Femur (tissue), 1 donor: ENCODE measurements at regions not wholly inside any gene's neighbourhood (a gene's known extent, or its start where the extent isn't known, plus 50 kb on each side); places are given as distances from the start of the nearest gene placed in this dataset.
"Not testable (repeated sequence)": the region's sequence is repeated elsewhere in the genome, so short reads cannot be mapped to it uniquely, and the experiment has no call there.

Experiments used
- DNase-seq: peaks from one replicate; pipeline ENCODE4 v3.0.0-alpha.2; 2017

DNA sequence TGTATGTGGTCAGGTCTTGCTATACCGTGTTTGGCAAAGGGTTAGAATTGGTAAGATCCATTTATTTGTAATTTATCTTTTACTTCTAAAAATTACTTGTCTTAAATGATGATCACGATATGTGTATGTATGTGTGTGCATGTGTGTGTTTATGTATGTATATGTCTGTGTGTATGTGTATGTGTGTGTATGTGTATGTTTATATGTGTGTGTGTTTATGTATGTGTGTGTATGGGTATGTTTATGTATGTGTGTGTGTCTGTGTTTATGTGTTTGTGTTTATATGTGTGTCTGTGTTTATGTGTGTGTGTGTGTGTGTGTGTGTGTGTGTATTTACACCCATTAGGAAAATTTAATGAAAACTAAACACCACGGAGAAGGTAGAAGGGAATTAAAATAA is 176.9 kb upstream of the FZD8 start:
- DNase-seq, result no peak

DNA sequence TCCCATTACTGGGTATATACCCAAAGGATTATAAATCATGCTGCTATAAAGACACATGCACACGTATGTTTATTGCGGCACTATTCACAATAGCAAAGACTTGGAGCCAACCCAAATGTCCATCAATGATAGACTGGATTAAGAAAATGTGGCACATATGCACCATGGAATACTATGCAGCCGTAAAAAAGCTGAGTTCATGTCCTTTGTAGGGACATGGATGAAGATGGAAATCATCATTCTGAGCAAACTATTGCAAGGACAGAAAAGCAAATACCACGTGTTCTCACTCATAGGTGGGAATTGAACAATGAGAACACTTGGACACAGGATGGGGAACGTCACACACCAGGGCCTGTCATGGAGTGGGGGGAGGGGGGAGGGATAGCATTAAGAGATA is 175.0 kb upstream of the FZD8 start:
- DNase-seq, result not testable (repeated sequence)

DNA sequence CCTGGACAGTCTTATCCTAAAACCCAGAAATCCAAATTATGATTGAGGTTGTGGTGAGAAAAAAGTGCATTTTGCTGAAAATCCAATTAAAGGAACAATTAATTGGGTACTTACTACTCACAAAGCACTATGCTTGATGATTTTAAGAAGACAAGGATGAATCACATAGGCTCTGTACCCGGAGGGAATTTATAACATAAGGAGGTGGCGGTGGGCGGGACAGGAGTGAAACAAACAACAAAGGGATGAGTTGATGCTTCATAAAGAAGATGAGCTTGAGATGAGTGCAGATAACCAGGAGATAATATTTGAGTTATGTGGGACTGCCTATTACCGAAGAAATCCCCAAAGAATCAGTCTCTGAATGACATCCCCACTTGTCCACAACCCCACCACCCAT is 171.1 kb upstream of the FZD8 start:
- DNase-seq, result no peak

DNA sequence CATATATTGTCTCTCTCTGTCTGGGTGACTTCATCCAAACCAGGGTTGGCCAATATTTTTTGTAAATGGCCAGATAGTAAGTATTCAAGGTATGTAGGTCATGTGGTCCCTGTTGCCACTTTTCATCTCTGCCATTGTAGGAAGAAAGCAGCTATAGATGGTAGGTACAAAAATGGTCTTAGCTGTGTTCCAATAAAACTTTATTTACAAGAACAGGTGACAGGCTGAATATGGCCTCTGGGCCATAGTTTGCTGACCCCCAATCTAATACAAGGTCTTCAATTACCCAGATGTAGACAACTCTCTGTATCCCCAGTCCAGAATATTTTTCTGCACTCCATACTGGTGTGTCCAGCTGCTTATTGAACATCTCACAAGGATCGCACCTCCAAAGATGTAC is 166.2 kb upstream of the FZD8 start:
- DNase-seq, result no peak

DNA sequence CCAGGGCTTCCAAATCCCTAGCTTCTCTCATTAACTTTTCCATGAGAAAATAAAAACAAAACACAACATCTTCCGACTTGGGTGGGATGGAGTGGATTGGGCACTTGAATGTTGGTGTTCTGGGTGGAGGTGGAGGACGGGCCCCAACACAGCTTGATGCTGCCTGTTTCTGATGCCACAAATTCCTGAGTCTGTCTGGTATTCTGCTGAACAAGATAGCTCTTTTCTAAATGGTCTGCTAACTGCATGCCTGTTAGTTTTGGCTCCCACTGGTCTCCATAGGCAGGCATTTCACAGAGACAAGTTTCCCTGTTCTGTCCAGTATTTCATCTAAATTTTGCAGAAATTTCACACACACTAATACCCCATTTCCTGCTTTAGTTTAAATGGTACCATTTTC is 160.9 kb upstream of the FZD8 start:
- no peak for DNase-seq

DNA sequence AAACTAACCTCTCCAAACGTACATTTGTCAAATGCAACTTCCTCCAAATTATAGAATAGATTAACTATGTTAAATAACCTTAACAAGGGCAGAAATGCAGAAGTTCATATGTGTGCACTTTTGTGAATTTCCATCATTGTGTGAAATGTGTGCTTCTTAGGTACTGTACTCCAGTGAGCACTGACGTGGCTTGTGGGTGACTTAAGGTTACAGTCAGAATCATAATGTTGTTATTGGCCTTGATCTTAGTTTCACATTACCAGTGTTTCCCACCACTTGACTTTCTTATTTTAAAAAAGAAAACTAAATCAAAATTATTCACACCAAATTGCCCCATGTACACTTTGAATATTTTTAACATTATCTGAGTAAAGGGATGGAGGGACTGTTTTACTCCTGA is 155.1 kb upstream of the FZD8 start:
- no peak for DNase-seq

DNA sequence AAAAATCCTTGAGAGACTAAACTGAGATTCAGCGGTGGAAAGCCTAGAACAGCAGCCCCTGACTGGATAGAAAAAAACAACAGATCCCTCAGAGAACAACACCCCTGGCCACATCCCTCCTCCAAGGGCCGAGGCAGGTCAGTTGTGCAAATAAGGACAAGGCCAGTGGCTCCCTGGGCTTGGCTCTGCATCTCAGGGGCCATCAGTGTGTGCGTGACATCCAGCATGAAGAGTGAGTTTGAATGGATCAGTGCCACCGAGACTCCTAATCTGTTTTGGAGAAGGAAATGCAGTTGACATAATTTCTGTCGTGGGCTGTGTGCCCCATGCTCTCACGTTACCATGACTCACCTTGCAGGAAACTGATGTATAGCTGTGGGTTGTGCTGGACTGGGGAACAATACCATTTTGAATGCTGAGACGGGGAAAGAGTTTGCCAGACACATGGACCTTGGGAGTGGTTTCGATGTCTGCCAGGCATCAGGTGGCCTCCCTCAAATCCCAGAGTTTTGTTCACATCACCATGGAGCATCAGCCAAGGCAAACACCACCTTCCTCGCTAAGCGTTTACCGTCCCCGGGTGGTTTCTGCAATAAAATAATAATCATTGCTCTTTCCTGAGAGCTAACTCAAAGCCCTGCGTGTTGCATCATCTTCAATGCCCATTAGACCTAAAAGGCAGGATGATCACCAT is 153.2 kb upstream of the FZD8 start:
- no peak for DNase-seq

DNA sequence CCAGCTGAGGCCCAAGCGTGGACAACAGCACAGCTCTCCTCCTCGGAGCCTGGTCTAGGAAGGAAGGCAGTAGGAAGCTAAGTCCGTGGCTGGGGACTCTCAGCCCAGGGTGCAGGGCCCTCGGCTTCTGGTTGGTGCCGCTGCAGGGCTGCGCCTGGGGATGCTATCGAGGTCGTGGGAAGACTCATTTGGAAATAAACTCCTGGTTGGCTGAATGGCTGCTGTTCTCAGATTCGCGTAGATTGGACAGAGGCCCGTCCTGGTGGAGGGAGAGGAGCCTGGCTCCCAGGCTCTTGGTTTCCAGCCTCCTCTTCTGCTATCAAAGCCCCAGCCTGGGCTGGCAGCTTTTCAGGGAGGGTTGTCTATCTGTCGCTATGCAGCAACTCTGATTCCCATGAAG is 152.6 kb upstream of the FZD8 start:
- no peak for DNase-seq

DNA sequence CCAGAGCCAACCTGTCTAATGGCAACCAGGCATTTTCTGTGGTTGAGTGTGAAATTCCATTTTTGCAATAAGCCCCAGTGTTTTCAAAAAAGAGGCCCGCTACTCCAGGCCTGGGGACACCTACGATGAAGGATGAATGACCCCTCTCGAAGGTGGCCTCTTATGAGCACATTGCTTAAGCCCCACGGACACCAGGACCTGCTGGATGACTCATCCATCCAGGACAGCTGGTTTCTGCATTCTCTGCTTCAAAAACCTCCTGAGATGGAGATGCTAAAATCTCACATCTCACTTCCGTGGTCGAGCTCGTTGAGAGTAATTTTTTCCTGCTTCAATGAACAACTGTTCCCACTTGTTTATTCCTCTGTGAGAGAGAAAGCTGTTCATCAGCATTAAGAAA is 150.2 kb upstream of the FZD8 start:
- no peak for DNase-seq

DNA sequence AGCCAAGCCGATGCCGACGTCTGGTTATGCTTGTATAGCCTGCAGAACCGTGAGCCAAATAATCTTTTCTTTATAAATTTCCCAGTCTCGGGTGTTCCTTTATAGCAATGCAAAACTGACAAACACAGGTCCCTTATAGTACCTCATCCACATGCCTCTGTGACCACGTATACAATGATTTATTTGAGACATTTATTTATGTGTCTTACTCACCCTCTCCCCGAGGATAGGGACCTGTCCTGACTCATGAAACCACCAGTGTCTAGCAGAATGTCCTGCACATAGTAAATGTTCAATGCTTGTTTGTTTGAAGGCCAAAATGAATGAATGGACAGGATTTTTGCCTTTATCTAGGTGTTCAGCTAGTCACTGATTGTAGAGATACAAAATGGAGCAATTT is 147.9 kb upstream of the FZD8 start:
- no peak for DNase-seq

DNA sequence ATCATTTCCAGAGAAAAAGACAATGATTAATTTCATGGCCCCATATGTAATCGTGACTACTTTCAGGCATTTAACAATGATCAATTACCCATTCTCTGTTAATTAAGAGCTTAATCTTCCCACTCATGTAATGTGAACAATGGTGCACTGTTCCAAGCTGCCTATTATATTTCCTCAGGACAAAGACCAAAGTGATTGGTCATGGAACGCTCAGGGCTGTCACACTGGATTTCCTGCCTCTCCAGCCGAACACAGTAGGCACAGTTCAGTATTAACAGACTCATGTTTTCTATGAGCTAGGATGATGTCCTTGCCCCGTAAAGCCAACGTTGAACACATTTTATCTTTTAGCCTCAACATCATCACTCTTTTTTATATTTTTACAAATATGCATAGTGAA is 142.7 kb upstream of the FZD8 start:
- no peak for DNase-seq

DNA sequence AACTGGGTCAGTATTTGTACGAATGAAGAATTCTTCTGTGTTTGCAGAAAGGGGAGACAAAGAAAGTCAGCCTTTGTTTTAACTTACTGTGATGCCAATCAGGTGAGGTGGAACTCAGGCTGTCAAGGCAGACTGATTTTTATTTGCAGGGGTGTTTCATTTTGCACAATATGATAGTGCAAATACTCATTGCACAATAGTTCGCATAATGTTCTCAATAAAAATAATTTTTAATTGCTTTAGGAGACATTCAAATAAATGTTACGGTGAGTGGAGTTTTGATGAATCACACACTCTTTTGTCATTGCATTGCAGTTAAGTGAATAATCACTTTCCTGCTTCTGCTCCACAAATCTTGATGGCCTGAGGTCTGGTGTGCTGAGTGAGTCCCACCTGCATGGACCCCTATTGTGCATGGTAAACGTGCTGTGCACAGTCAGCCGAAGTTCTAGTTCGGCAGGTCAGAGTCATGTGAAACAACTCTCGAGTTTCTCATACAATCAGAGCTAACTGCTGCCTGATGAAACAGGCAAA is 141.3 kb upstream of the FZD8 start:
- no peak for DNase-seq

DNA sequence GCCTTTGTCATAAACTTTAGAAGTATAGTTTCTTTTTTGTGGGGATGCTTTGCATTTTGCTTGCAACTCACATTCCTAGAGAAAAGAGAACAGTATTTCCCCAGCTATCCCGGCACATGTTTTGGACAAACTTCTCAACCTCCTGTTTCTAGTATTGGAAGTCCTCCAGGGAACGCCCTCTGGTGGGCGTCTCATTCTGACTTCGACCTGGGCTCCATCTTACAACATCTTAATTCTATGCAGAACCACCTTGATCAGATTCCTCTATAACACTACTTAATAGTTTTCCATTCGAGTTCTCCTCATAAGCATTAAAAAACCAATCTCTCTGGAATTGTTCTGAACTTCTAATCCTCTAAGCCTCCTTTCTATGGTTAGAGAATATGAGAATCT is 139.5 kb upstream of the FZD8 start:
- no peak for DNase-seq

DNA sequence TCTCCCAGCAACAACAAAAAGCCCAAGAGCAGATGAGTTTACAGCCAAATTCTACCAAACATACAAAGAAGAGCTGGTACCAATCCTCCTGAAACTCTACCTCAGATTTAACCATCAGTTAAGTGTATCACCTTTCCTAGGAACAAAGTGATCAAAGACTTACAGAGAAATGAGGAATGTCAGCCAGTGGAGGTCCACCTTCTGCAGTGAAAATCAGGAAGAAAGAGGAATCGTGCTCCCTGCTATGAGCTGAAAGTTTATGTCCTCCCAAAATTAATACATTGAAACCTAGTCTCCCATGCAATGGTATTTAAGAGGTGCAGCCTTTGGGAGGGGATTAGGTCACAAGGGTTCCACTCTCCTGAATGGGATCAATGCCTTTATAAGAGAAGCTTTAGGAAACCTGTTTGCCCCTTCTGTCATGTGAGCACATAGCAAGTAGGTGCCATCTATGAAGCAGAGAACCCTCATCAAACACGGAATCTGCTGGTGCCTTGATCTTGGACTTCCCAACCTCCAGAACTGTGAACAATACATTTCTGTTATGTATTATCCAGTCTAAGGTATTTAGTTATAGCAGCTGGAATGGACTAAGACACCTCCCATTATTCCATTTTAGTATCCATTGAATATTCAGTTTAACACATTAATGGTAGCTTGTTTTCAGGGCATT is 139.0 kb upstream of the FZD8 start:
- DNase-seq, result no peak

DNA sequence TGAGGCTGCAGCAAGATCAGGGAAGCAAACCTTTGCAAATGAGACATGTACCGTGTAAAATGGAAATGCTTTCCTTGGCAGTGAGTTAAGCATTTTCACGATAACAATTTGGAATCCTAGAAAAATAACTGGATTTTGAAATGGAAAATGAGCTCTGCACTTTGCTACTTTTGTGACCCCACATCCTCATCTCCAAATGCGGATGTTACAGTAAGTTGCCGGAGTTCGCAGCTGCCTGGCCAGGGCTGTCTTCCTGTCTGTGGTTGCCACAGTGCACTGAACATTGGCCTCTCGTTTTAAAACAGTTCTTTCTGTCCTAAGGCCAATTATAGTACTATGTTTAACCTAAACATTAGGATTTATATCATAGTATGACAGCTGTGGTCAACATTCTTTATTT is 136.2 kb upstream of the FZD8 start:
- DNase-seq, result peak; percentile 67

DNA sequence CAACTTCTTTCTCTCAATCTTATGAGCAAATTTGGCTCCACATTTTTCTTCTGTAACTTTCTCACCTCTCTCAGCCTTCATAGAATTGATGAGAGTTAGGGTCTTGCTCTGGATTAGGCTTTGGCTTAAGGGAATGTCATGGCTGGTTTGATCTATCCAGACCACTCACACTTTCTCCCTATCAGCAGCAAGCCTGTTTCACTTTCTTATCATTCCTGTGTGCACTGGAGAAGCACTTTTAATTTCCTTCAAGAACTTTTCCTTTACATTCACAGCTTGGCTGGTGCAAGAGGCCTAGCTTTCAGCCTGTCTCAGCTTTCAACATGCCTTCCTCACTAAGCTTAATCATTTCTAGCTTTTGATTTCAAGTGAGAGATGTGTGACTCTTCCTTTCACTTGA is 134.5 kb upstream of the FZD8 start:
- not testable (repeated sequence) for DNase-seq

DNA sequence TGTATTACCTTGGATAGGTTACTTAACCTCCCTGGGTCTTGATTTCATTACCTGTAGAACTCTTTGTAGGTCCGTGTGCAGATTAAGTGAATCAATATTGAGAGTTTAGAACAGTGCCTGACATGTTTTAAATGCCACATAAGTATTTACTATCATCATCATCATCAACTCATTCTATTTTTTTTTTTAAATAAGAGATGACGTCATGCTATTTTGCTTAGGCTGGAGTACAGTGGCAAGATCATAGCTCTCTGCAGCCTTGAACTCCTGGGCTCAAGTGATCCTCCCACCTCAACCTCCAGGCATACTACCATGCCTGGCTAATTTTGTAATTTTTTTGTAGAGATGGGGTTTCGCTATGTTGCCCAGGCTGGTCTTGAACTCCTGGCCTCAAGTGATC is 132.0 kb upstream of the FZD8 start:
- no peak for DNase-seq

DNA sequence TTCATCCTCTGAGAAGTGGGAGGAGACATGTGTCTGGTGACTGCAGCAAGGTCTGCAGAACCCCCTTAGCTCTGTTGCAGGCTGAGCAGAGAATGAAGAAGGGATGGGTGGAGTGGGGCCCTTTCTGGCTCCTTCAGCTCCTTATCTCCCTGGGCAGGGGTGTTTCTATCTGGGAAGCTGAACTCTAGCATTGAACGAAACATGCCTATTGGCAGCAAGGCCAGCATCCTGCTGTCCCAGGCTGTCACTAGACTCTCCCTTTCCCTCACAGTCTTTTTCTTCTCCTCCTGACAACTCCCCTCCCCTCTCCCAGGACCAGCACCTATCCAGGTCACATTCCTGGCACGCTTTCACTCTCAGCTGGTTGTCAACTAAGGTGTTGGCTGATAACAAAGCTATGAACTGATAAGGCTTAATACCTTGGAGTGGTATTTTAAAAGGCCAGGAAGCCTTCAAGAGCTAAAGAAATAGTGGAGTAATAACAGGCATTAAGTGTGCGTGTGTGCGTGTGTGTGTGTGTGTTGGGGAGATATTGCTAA is 128.8 kb upstream of the FZD8 start:
- no peak for DNase-seq

DNA sequence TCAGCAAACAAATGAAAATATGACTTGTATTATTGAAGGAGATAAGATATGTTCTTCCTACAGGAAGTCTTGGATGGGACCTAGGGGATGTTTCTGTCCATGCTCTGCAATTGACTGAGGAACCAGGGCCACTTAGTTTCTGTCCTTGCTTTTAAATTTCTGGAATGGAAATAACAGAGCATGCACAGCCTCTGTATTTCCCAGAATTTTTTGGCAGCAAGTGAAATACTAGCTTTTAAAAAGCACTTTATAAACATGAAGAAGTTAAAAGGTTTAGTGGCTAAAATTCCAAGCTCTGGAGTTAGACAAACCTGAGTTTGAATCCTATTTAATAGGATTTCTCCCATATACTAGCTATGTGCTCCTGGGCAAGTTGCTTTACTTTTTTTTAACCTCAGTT is 127.7 kb upstream of the FZD8 start:
- DNase-seq, result no peak

DNA sequence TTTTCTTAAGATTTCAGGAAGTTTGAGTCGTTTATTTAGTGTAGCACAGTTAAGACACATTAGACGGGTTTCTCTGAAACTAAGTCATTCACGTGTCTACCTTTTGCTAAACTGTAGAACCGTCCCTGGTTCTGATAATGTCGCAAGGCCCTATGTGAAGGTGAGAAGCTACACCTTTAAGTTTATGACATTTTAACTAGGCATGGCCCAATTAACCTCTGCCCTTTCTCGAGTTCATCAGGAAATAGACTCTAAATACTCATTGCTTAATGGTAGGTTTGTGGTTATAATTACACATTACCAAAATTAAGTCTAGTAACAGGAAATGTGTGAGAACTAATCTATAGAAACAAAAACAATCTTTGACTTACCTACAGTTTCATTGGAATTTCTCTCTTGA is 126.6 kb upstream of the FZD8 start:
- no peak for DNase-seq

DNA sequence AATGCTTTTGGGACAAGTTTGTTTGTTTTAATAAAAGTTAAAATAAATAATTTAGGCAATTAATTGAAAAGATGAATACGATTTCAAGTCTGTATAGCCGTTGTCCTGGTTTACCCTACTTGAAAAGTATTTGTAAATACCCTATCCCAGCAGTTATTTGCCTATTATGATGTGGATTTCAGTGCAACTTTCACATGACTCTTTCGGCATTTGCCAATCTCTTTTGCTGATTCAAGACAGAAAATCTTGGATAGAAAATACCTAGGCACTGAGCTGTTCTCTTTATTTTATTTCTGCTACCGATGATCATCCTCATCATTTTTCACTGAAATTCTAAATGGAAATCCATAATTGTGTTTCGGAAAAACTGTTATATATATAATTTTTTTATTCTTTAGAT is 125.9 kb upstream of the FZD8 start:
- DNase-seq, result no peak

DNA sequence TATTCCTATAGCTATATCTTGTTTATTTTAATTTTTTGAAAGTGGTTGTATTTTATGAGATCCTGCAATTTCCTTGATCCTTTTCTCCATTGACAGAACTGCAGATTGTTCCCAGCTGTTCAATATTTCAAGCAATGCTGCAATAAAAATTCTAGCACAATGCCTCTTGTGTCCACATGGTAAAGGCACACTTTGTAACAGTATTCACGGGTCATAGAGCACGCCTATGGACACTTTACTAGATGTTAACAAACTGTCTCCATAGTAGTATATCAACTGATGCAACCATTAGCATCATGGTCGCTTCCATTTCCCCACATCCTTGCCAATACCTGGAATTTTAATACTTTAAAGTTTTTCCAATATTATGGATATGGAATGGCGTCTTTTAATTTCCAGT is 123.9 kb upstream of the FZD8 start:
- no peak for DNase-seq

DNA sequence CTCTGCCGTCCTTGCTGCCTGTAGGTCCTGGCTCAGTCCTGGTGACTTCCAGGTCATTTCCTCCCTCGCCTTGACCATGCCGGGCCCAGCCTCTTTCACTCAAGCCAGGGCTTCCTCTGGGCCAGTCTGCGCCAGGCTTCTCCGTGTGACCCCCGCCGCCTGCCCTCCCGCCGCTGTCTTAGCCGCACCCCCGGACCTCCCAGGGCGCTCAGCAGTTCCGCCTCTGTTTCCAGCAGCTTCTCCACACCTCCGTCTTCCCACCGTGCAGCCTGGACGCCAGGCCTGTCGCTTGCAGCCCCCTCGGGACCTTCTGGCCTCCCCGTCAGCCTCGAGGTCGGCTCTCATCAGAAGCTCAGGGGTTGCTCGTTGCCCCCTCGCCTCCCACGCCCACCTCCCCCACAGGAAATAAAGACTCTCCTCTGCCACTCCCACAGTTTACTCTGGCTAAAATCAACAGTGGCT is 123.0 kb upstream of the FZD8 start:
- DNase-seq, result peak; percentile 44

DNA sequence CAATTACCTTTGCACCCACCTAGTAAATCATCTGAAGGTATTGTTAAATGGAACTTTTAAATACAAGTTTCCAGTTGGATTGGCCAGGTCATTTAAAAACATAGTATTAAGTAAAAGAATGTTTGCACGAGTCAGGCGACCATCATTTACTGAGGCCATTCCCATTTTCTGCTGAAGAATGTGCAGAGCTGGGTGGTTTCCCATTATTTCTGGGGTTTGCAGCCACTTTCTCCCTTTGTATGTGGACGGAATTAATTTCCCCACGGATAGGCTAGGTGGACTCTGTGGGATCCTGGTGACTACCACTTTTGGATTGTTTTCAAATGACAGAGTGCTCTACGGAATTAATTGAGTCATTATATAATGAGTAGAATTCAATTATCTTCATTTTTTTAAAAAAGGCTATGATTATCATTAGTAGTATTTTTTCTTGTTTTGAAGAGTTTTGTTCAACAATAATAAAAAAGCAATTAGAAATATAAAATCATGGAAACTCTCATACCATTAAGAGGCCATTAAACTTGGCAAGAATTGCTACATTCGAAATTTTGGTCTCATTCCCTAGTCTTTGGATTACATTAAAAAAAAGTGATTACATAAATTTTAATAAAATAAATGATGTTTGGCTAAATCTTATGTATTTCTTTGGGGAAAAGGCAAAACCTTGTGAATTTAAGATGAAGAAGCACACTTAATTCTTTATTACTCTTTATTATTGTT is 120.4 kb upstream of the FZD8 start:
- DNase-seq, result peak; percentile 55
